HG03045 (cell line): ENCODE measurements at regions not wholly inside any gene's neighbourhood (a gene's known extent, or its start where the extent isn't known, plus 50 kb on each side); places are given as distances from the start of the nearest gene placed in this dataset.

Experiments used
- ATAC-seq: cut with Tn5 transposase; IDR thresholded peaks from one replicate; pipeline ENCODE4 v1.9.1; 2021; ENCODE audit warnings: mild to moderate bottlenecking, moderate library complexity; ENCODE audit not compliant: unreplicated experiment

DNA sequence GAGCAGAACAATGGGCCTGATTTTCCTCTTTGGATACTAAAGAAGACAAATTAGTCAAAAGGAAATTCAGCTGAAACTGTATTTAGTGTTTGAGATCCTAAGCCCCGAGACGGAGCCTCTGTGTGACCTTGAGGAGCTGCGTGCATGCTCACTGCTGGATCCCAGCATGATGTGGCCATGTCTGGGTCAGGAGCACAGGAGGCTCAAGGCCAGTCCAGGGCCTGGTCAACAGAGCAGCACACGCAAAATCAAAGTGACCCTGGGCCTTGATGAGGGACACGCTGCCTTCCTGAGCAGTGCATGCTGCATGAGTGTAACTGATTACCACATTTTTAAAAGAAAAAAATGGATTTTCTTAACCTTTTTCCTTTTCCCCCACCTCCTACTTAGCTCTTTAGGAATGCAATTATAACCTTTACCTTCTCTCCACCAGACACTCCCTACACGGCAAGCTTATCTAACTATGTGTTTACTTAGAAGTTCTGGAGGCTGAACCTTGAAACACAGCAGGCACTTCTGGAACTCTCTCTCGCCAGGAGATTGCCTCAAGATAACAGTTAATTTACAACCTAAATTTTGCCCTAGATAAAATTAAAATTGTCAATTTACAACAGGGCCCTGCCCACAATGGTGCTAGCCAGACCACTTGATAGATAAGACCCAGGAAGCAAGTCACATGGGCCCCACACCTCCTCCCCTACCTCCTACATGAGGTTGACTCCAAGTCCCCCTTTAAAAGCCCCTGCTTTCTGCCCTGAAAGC is 144.6 kb downstream of the LRIG2 start:
- no peak for ATAC-seq

DNA sequence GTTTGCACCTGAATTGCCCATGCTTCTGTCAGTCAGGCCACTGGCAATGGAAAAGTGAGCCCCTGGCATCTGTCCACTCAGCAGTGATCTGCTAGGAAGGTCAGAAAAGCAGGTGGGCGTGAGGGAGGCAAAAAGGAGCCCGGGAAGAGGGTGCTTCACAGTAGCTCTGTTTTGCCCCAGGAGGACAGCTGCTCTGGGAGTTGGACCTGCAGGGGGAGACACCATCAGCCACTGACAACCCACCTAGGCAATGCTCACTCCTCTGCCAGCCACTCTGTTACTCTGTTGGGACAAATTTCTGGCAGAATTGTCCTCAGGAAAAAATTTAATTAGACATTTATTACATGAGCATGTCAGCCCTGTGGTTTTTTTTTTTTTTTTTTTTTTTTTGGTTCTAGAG is 146.4 kb downstream of the LRIG2 start:
- no peak for ATAC-seq

DNA sequence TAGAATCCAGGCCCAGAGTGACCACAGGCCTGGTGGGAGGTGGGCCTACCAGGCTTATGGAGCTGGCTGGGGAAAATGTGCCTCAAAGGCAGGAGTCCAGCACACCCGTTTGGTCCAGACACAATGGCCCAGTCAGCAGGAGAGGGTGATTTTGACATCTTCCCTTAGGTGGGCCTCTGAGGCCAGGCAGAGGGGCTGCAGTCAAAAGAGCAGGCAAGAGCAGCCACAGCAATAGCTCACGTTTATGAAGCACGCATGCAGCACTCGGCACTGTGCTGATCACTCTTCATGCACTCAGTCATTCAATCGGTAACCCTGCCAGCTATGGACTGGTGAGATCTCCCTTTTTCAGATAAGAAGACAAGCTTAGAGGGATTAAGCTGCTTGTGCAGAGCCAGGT is 146.8 kb downstream of the LRIG2 start:
- ATAC-seq = no peak

DNA sequence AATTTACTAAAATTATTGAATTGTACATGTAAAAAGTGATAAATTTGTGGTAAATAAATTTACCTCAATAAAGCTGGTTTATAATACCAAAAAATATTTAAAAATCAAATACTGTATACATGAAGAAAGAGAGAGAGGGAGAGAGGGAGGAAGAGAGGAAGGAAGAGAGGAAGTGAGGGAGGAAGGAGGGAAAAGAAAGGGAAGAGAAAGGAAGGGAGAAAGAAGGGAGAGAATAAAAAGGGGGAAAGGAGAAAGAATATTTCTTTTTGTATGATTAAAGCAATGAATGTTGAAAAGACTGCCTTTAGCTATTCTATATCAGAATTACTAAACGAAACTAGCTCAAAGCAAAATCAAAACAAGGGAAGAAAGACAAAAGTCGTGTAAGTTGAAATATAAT is 150.0 kb downstream of the LRIG2 start:
- no peak for ATAC-seq

DNA sequence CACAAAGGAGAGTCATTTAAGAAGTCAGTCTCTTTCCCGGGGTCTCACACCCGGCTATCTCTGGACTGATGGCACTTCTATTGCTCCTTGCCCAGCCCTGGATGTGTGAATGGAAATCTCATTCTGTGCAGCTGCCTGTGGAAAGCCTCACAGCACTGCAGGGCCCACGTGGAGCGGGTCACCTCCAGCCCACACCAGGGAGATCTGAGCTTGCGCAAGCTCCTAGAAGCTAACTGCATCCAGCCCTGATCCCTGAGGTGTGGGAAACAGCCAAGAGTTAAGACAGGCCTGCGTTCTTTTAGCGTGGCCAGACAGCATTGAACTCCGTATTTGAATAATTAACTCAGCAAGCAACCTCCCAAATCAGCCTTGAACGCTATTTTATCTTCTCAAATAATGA is 150.5 kb downstream of the LRIG2 start:
- ATAC-seq = no peak

DNA sequence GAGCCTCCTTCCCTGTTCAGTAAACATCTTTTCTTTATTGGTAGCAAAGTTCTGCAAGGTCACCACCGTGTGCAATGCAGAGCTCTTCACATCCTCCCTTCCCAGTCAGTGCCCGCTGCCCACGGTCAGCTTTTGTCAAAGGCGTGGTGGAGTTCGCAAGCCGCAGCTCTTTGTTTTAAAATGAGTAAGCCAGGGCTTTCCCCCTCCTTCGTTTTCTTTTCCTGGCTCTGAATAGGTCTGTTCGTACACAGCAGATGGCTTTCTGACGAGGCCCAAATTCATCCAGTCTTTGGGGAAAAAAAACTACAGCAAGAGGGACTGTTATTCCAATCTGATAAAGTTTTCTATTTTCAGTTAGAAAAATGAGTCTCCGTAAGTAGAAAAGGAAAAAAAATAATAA is 153.2 kb downstream of the LRIG2 start:
- ATAC-seq = peak; percentile 40

DNA sequence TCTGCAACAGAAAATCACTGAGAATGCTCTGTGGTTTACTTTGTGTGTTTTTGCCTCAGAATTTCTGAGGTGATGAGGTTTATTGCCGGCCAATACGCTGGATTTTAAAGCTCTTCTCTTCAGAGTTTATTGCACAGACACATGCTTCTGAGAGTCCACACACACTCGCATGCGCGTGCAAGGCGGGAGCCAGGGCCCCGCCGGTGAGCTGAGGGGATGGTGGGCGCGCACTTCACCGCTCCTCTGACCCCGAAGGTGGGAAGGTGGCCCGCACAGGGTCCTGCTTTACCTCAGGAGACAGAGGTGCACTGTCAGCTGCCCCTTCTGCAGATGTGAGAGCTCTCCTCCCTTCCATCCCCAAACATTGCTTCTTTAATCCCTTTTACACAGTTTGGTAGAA is 158.4 kb upstream of the MAGI3 start:
- ATAC-seq = no peak

DNA sequence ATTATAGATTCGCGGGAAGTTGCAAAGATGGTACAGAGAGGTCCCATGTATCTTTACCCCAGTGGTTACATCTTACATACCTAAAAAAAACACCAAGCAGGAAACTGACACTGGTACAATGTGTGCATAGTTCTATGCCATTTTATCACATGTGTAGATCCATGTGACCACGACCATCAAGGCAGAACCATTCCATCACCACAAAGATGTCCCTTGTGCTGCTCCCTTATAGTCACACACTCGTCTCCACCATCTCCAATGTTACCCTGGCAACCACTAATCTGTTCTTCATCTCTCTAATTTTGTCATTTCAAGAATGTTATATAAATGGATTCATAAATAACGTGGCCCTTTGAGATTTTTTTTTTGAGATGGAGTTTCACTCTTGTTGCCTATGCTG is 156.9 kb upstream of the MAGI3 start:
- ATAC-seq = no peak

DNA sequence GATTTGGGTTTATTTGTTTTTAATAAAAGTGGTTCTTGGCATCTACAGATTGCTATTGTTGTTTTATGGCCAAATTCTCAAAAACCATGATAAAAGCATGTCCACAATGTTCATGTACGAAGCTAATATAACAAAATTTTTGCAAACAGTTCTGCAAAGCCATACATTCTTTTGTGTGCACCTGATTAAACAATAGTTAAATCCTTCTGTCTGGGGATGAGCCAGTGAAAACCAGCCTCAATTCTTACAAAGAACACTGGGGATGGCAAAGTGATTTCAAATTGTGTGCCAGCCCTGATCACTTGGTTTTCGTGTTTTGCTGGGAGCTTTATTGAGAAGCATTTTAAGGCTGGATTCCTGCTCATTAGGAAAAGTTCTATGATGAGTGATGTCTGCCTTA is 149.1 kb upstream of the MAGI3 start:
- no peak for ATAC-seq

DNA sequence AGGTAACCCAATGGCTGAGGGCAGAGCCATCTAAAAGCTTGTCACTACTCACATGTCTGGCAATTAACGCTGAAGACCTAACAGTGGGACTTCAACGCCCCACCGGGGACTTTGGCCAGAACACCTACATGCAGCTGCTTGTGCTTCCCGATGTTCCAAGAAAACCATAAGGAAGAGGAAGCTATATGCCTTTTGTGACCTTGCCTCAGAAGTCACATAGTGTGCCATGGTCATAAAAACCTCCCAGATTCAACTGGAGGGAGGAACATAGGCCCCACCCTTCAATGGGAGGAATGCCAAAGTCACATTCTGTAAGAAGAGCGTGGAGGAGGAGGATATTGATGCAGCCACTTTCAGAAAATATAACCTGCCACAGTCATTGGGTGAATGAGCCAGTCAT is 147.8 kb upstream of the MAGI3 start:
- ATAC-seq = no peak

DNA sequence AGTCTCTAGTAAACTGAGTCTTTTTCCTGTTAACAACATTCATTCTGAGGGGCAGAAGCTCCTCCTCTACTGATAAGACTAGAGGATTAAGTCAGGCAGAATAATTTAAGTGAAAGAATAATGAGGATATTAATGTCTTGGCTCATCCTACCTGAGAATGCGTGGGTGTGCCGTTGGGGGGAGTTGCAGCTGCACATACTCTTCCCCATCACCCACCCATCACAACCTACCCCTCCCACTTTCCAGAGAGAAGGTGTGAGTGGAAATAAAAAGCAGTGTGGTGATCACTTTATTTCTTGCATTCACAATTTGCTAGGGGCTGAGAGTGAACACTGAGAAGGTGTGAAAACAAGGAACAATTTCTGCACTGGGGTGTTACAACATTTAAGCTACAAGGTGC is 146.8 kb upstream of the MAGI3 start:
- no peak for ATAC-seq

DNA sequence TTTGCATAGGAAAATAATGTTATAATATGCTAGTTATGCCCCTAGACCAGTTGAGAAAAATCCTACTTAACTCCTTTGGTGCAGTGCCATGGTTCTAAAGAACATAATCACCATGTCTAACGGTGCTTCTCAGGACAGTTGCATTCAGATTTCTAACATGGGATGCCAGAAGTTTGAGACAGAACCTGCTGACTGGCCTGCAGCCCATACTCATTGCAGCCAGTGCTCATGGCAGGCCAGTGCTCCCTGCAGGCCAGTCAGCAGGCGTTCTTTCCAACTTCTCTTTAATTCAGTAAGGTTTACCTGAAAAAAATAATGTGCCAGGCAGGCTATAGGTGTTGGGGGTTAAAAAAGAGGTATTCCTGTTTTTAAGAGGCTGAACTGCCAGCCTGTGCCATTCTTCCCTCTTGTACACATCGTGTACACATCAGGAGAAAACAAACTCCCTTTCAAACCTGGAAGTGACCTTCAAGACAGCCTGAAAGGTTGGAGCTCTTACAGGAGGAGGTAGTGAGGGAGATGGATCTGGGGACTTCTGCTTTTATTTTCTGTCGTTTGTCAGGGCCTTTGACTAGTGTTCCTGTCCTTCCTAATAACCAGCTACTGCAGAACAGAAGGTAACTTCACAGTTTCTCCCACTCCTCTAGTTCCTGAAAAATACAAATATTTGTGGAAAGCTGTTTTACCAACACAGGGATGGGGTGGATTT is 146.0 kb upstream of the MAGI3 start:
- no peak for ATAC-seq

DNA sequence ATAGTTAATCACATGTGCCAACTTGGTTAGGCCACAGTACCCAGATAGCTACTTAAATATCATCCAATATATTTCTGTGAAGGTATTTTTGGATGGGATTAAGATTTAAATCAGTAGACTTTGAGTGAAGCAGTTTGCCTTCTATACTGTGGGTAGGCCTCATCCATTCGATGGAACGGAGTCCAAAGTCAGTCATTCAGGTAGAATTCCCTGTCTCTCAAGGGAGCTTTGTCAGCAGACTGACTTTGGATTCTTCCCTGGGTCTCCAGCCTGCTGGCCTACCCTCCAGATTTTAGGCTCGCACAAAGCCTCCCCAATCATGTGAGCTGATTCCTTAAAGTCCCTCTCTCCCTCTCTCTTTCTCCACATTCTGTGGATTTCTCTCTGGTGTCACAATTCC is 145.1 kb upstream of the MAGI3 start:
- ATAC-seq = no peak

DNA sequence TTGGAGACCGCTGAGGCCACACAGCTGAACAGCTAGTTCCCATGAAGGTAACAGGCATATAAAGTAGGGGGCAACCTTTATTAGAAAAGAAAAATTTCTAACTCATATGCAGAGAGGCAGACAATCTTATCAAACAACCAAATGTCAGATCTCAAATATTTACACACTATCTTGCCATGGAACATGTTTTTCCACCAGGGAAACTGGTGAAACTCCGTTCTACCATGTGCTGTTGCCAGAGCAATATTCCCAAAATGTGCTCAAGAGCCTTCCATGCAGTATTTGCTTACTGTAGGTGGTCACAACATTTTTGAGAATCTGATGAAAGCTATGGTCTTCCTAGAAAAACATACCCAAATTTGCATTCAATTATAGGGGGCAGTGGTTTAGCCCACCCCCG is 143.4 kb upstream of the MAGI3 start:
- no peak for ATAC-seq

DNA sequence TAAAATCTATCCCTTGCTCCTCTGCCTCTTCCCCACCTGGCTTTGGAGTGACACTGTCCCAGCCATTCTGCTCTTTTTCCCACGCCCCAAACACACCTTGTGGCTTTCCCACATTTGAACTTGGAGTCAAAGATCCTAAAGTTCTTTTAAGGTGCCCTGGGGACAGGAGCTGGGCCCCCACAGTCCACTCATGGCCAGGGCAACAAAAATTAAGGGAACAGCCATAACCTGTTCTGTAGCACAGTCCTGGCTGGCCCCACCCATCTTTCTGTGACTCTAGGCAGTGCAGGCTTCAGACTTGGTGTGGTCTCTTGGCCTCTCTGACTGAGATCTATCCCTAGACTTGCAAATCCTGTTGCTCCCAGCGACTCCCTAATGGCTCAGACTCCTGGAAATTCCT is 143.0 kb upstream of the MAGI3 start:
- no peak for ATAC-seq

DNA sequence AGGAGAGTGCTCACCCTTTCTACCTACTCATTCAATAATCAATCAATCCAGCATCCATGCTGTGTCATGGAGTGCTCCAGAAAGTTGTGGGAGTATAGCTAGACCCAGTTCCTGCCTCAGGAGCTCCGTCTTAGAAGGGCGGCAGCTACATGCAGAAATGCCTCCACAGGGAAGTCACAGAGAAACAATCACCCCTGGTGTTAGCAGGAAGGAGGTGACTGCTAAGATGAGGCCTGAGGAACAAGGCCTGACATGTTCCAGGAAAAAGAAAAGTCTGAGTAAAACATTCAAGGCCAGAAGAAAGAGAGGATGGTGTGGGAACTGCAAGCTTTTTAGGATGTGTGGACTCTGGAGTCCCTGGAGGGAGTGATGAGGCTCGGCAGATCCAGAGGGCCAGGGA is 142.5 kb upstream of the MAGI3 start:
- ATAC-seq = no peak

DNA sequence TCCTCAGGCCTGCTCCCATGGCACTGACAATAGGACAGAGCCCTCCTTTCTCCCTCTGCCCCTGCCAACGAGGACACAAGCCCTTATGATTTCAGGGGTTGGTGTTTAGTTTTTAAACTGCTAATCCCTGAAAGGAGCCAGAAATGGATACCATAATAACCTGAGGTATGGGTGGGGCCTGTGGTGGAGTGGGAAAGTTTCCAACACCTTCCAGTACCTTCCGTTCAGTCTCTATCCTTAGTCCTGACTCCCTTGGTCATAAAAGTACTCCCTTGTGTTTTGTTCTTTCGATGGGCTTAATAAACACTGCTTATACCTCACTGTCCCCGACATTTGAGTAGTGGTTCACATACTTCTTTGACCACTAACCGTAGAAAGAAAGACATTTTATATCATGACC is 141.8 kb upstream of the MAGI3 start:
- ATAC-seq = no peak

DNA sequence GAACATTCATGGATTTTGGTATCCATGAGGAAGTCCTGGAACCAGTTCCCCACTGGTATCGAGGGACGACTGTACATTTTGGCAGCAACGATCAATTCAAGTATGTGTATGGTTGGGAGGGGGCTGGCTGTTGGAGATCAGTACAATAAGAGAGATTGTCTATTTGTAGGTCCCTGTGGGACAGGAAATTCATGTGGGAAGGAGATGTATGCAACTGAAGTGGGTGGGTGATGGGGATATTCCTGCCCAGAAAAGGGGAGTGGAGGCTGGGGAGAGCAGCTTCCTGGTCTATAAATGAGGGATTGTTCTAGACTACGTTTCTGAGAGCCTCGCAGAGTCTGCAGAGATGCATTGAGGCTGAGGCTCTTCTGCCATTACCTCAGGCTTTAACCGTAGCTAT is 140.2 kb upstream of the MAGI3 start:
- no peak for ATAC-seq

DNA sequence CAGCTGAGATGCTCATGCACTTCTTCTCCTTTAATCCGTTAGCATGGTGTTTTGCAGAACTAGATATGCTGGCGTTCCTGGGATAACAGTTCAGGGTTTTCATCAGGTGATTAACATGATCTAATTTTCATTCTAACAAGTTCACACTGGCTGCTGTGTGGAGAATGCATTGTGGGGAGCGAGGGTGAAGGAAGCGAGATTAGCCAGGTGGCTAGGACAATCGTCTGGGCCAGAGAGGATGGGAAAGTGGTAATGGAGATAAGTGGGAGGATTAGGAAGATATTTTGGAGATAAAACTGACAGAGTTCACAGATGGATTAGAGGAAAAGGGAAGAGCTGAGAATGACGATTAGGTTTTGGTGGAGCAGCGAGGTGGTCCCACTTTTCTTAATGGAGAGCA is 138.1 kb upstream of the MAGI3 start:
- no peak for ATAC-seq

DNA sequence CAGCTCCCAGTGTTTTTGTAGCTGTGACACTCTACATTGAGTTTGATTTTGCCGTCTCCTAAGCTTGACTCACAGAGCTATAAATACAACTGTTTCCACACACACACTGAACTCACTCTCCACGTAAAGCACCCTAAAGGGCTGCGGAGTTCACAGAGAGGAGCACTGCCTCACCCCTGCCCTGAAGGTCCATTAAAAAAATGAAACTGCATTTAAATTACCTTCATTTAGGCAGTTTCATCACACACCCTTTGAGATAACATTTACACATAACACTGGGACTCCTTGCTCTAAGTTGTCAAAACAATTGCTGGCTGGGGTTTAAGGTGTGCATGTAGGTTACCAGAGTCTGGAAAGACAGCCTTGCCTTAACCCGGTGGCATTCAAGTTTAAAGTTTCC is 137.1 kb upstream of the MAGI3 start:
- ATAC-seq = no peak

DNA sequence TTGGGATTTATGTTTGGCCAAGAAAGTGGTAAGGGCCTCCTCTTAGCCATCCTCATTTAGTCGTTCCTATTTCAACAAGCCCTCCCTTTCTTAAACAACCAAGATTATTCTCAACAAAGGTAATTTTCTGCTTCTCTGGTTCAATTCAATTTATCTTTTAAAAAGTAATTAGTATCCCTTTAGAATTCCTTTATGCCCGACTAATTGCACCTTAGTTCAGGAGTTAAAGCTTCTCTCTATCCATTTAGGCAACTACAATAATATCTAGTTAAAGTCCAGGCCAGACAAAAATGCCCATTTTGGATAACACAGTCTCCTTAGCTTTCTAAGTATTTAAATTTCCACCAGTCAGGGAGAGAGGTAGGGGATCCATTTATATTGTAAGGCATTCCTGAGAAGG is 136.7 kb upstream of the MAGI3 start:
- no peak for ATAC-seq

DNA sequence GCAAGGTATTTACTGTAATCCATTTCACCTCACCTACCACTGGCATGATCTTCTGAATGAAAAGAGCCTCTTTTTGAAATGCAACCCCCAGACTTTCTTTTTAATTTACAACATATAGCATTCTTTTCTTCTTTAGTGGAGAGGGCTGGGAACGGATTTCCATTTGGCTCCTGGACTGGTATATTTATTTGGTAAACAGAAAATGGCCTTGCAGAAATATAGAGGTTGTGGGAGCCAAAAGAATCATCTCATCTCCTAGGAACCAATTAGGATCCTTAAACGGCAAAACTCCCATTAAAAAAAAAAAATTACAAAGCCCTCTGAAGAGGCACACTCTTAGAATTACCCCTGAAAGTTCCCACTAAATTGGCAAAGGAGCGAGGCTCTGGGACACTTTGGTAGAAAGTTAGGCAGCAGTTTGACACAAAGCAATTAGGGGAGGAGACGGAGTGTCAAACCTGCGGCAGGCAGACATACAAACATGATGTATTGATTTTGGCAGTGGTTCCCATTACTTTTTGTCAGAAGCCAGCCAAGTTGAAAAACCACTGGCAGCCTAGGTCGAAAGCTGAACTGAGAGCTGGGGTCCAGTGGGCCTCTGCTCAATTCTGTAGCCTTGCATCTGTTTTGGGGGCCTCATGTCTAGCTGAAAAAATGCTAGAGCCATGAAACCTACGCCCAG is 135.1 kb upstream of the MAGI3 start:
- no peak for ATAC-seq
